PC-9 (cell line): ENCODE measurements at regions not wholly inside any gene's neighbourhood (a gene's known extent, or its start where the extent isn't known, plus 50 kb on each side); places are given as distances from the start of the nearest gene placed in this dataset.

Source experiments
- BruUV-seq: library from RNA; stranded (reverse); fragments of 400-500 nt; replicated peaks from 2 replicates; lab custom pipeline; 2021; lab: Mats Ljungman, UMichigan
- CTCF ChIA-PET: fragments of 300-600 bp; sonication (Branson Sonifier 250); formaldehyde crosslinking; loops from one replicate; lab custom pipeline; 2022; ENCODE audit warnings: antibody characterized with exemption; lab: Charles Lee
- POLR2A ChIA-PET: fragments of 300-600 bp; sonication (Branson Sonifier 250); formaldehyde crosslinking; loops from one replicate; lab custom pipeline; 2022; ENCODE audit warnings: antibody characterized with exemption; ENCODE audit not compliant: unreplicated experiment; lab: Charles Lee
- DNase-seq, 2 experiments: peaks; one replicate each; pipeline versions ENCODE4 v3.0.0 to v3.0.0-alpha.2; 2015 to 2022; ENCODE audit warnings: mixed read lengths in 1 of 2
- H2AFZ ChIP-seq: fragments of 200-600 bp; sonication (generic); 2 replicates; pipeline ENCODE4 v1.8.1; 2017; ENCODE audit warnings: antibody characterized with exemption
- H3F3A ChIP-seq: fragments of 200-600 bp; sonication (generic); 2 replicates; pipeline ENCODE4 v1.8.1; 2017; ENCODE audit warnings: antibody characterized with exemption, mild to moderate bottlenecking, low read depth; ENCODE audit not compliant: insufficient read depth
- H3K27ac ChIP-seq: fragments of 200-600 bp; sonication (generic); 2 replicates; pipeline ENCODE4 v1.6.1; 2016; ENCODE audit warnings: mixed run types
- H3K27me3 ChIP-seq: fragments of 200-600 bp; sonication (generic); 2 replicates; pipeline ENCODE4 v1.6.1; 2016; ENCODE audit warnings: low read depth, mixed run types; ENCODE audit not compliant: insufficient read depth
- H3K36me3 ChIP-seq: fragments of 200-600 bp; sonication (generic); 2 replicates; pipeline ENCODE4 v1.6.1; 2016; ENCODE audit warnings: low read depth, mixed run types
- H3K4me1 ChIP-seq: fragments of 200-600 bp; sonication (generic); replicated peaks from 2 replicates; pipeline ENCODE4 v1.6.1; 2016; ENCODE audit warnings: mixed run types; ENCODE audit not compliant: insufficient read depth
- H3K4me2 ChIP-seq: fragments of 200-600 bp; sonication (generic); 2 replicates; pipeline ENCODE4 v1.6.1; 2017; ENCODE audit warnings: mixed run types
- H3K4me3 ChIP-seq: fragments of 200-600 bp; sonication (generic); 2 replicates; pipeline ENCODE4 v1.6.1; 2016; ENCODE audit warnings: mixed run types
- H3K79me2 ChIP-seq: fragments of 200-600 bp; sonication (generic); 2 replicates; pipeline ENCODE4 v1.6.1; 2017; ENCODE audit warnings: low read depth, mixed run types
- H3K9me2 ChIP-seq: fragments of 200-600 bp; sonication (generic); 2 replicates; pipeline ENCODE4 v1.8.1; 2017; ENCODE audit warnings: mild to moderate bottlenecking; ENCODE audit not compliant: insufficient read depth
- H3K9me3 ChIP-seq: fragments of 200-600 bp; sonication (generic); 2 replicates; pipeline ENCODE4 v1.8.1; 2016; ENCODE audit warnings: low read depth; ENCODE audit not compliant: insufficient read depth
- H4K20me1 ChIP-seq: fragments of 200-600 bp; sonication (generic); 2 replicates; pipeline ENCODE4 v1.8.1; 2017; ENCODE audit not compliant: insufficient read depth
- EZH2 ChIP-seq: fragments of 200-600 bp; sonication (generic); IDR thresholded peaks from 2 replicates; pipeline ENCODE4 v1.8.0; 2017; ENCODE audit warnings: antibody characterized with exemption, low read depth
- intact Hi-C: fragments of 100-400 bp; cut with micrococcal nuclease; formaldehyde crosslinking; loops from one replicate; pipeline ENCODE4 v1.10.0; 2022; ENCODE audit not compliant: unreplicated experiment
- TF ChIP-seq, protein P1 (sequence below): fragments of 200-600 bp; sonication (generic); conservative IDR thresholded peaks from 2 replicates; pipeline ENCODE4 v1.6.1; 2017; ENCODE audit warnings: mixed run types, antibody characterized with exemption, mild to moderate bottlenecking, moderate library complexity

DNA sequence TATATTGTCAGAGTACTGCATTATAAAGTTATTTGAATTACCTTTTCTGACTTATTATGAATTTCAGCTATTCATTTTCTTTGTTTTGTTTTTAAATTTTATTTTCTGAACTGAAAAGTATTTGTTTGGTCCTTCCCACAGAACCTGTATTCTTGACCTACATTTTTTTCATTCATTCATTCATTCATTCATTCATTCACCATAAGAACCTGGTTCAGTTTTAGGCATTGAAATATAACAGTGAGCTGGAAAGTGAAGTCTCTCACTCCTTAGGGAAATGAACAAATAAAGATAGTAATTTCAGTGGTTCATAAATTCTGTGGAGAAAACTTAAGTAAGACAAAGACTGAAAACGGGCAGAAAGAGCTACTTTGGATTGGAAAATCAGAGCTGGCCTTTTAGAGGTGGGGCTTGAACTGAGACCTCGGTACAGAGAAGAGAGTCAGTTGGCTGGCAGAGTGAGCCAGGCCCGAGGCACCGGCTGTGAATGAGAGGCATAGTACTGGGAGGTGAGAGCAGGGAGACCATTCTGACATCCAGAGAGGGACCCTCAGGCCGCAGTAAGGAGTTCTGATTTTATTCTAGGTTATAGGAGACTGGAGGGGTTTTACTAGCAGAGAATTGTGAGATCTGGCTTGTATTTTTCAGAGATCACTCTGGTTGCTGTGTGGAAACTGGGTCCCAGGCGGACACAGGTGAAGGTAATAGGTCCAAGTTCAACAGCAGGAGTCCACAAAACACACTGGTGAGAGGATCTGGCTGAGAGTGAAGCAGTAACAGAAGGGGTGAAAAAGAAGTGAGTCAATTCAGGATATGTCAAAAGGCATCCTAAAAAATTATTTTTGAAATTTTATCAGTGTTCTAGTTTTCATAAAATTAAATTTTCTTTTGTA lies 75.8 kb upstream of the FN1 start:
- no TSS peak for BruUV-seq
- Histone ChIP-seq H4K20me1 (no peaks in the 10 kb centered on the region), H2AFZ (no peak overlapping the region), H3F3A (no peaks in the 10 kb centered on the region), H3K4me1 (no peaks in the 10 kb centered on the region), H3K9me3 (no peaks in the 10 kb centered on the region), H3K4me3 (no peak overlapping the region), H3K79me2 (no peaks in the 10 kb centered on the region), H3K27me3 (no peaks in the 10 kb centered on the region), H3K36me3 (no peaks in the 10 kb centered on the region), H3K27ac (no peak overlapping the region), H3K4me2 (no peak overlapping the region), H3K9me2 (no peaks in the 10 kb centered on the region)
- peak in 1 of 2 experiments; percentile 32 for DNase-seq
- intact Hi-C loops: no loop called here
- TF ChIP-seq, protein P1, sequence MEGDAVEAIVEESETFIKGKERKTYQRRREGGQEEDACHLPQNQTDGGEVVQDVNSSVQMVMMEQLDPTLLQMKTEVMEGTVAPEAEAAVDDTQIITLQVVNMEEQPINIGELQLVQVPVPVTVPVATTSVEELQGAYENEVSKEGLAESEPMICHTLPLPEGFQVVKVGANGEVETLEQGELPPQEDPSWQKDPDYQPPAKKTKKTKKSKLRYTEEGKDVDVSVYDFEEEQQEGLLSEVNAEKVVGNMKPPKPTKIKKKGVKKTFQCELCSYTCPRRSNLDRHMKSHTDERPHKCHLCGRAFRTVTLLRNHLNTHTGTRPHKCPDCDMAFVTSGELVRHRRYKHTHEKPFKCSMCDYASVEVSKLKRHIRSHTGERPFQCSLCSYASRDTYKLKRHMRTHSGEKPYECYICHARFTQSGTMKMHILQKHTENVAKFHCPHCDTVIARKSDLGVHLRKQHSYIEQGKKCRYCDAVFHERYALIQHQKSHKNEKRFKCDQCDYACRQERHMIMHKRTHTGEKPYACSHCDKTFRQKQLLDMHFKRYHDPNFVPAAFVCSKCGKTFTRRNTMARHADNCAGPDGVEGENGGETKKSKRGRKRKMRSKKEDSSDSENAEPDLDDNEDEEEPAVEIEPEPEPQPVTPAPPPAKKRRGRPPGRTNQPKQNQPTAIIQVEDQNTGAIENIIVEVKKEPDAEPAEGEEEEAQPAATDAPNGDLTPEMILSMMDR: no peak
- TF ChIP-seq EZH2: no peak
- ChIA-PET CTCF (no interaction called here), POLR2A (no interaction called here)

DNA sequence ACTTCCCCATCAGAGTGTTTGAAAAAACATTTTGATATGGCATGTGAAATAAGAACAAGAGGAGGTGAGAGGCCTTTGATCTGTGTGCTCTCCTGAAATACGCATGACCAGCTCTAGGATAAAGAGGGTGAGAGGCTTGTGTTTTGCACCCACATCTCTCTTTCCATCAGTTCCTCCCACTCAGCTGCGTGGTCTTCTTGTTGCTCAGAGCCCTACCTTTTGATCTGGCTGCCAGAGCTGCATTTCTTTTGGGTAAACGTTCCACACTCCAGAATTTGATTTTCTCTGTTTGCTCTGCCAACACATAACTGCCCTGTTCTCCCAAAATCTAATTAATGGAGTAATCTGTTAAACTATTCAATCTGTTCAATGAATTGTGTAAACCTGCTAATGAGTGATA lies 72.0 kb upstream of the FN1 start:
- POLR2A ChIA-PET: no interaction called here
- no peak for DNase-seq
- Histone ChIP-seq H3K79me2 (no peaks in the 10 kb centered on the region), H3K4me2 (no peak overlapping the region), H4K20me1 (no peaks in the 10 kb centered on the region), H3K27me3 (no peaks in the 10 kb centered on the region), H3K36me3 (no peaks in the 10 kb centered on the region), H3K4me3 (no peak overlapping the region), H3K4me1 (no peaks in the 10 kb centered on the region), H3K9me3 (no peaks in the 10 kb centered on the region), H3K9me2 (no peaks in the 10 kb centered on the region), H2AFZ (no peak overlapping the region), H3K27ac (no peak overlapping the region), H3F3A (no peaks in the 10 kb centered on the region)
- no TSS peak for BruUV-seq
- TF ChIP-seq, protein P1: no peak
- TF ChIP-seq EZH2: no peak
- intact Hi-C loops: no loop called here
- CTCF ChIA-PET: no interaction called here

DNA sequence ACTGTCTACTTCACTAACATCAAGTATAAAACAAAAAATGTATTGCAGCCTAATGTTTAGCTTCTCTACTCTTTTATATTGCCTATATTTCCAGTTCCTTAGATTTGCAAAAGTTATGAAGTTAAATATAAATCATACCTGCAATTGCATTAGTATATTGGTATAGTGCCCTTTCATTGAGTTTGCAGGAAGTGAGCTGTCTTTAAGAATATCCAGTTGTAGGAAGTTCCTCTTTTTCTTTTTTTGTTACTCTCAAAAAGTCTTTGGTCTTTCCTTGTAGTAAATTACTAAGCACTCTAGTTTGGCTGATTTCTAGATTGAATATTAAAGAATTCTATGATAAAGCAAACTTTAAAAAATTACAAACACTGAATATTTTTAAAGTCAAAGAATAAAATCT lies 71.3 kb upstream of the FN1 start:
- Histone ChIP-seq H3K4me2 (no peak overlapping the region), H3F3A (no peaks in the 10 kb centered on the region), H3K79me2 (no peaks in the 10 kb centered on the region), H3K27ac (no peak overlapping the region), H3K4me1 (no peaks in the 10 kb centered on the region), H2AFZ (no peak overlapping the region), H3K9me3 (no peaks in the 10 kb centered on the region), H3K27me3 (no peaks in the 10 kb centered on the region), H3K36me3 (no peaks in the 10 kb centered on the region), H4K20me1 (no peaks in the 10 kb centered on the region), H3K9me2 (no peaks in the 10 kb centered on the region), H3K4me3 (no peak overlapping the region)
- TF ChIP-seq, protein P1: no peak
- TF ChIP-seq EZH2: no peak
- no TSS peak for BruUV-seq
- intact Hi-C loops: no loop called here
- no peak for DNase-seq
- CTCF ChIA-PET: no interaction called here
- POLR2A ChIA-PET: interaction anchor here (0.5 kb wide), 1 partner anchor 9 kb away, joined by 5 read pairs; no protein-coding TSS in a partner anchor
